Heart right ventricle (tissue), 16 donors: ENCODE measurements at regions not wholly inside any gene's neighbourhood (a gene's known extent, or its start where the extent isn't known, plus 50 kb on each side); places are given as distances from the start of the nearest gene placed in this dataset.

Source experiments
- ATAC-seq, 8 donors: fragments of 200-7000 bp; cut with Tn5 transposase; one replicate each; pipeline ENCODE4 v1.9.1; 2020; ENCODE audit warnings: mild to moderate bottlenecking in 8 of 8, moderate library complexity in 8 of 8, moderate number of reproducible peaks in 1 of 8
- DNase-seq, 2 donors: peaks; one replicate each; pipeline ENCODE4 v3.0.0-alpha.2; 2020
- H3K27ac ChIP-seq, 10 donors: fragments of 200-600 bp; sonication (generic) in 2 of 10; one replicate each; pipeline versions ENCODE4 v1.5.0 to v1.8.0; 2020 to 2022; ENCODE audit warnings: mild to moderate bottlenecking in 3 of 10
- H3K27me3 ChIP-seq, 7 donors: fragments of 200-600 bp; one replicate each; pipeline ENCODE4 v1.8.0; 2021 to 2022; ENCODE audit warnings: mild to moderate bottlenecking in 2 of 7
- H3K36me3 ChIP-seq, 9 donors: fragments of 200-600 bp; sonication (generic) in 1 of 9; one replicate each; pipeline versions ENCODE4 v1.5.0 to v1.8.0; 2020 to 2022; ENCODE audit warnings: mild to moderate bottlenecking in 2 of 9
- H3K4me1 ChIP-seq, 9 donors: fragments of 200-600 bp; sonication (generic) in 1 of 9; one replicate each; pipeline versions ENCODE4 v1.5.0 to v1.8.0; 2020 to 2022; ENCODE audit warnings: mild to moderate bottlenecking in 4 of 9
- H3K4me3 ChIP-seq, 10 donors: fragments of 200-600 bp; sonication (generic) in 2 of 10; one replicate each; pipeline versions ENCODE4 v1.5.0 to v1.8.0; 2020 to 2022; ENCODE audit warnings: mild to moderate bottlenecking in 7 of 10, moderate library complexity in 2 of 10
- H3K9me3 ChIP-seq, 11 donors: fragments of 200-600 bp in 10 of 11; sonication (generic) in 2 of 11; one replicate each; pipeline versions ENCODE4 v1.5.0 to v1.8.0; 2013 to 2022; ENCODE audit warnings: mild to moderate bottlenecking in 2 of 11, control low read depth in 1 of 11, moderate library complexity in 1 of 11
- CTCF ChIP-seq, 9 donors: fragments of 200-600 bp; sonication (generic) in 2 of 9; IDR thresholded peaks; one replicate each; pipeline versions ENCODE4 v1.5.0 to v1.8.0; 2021 to 2022; ENCODE audit warnings: antibody characterized with exemption in 9 of 9, mild to moderate bottlenecking in 5 of 9, moderate library complexity in 1 of 9
- WGBS, 2 donors: extraction: QIAGEN DNeasy Blood & Tissue Kit; methylation state at CpG; one replicate each; pipeline ENCODE4 v1.1.7; 2013; ENCODE audit warnings: inconsistent platforms in 1 of 2; 5-methylcytosine and 5-hydroxymethylcytosine counted together
- intact Hi-C, 10 donors: fragments of 100-400 bp; cut with DNase I; formaldehyde crosslinking; loops; one replicate each; pipeline versions ENCODE4 v1.11.1 to v1.14.2; 2022
- donor health status: Arrhythmogenic right ventricular cardiomyopathy.
- donor health status: ischemic (EF 13 %, LVEDD 7.1; RV severe dilation, severe dysfunction).
- donor health status: healthy with polysubstance abuse.
- donor health status: DM: no; HTN: yes; CAD: no.
- donor health status: DM: no; HTN: no; CAD: no.
- donor health status: ischemic (EF 25% LVEDD 6.9; RV normal size, moderate dysfunction).
- donor health status: ischemic (EF 25% LVEDD 5.7; RV mildly dilated, moderate dysfunction).
- donor health status: healthy.
- donor health status: DM: yes; HTN: yes; CAD: no.
- donor health status: Ischemic cardiomyopathy.
- donor health status: ischemic (EF 35%, LVEDD 5.7; RV mildly dilated, moderate dysfunction).
- donor health status: nonischemic (EF 11% LVEDD 7.7; RV severe dilation, severe dysfunction).
- donor health status: DM: yes; HTN: yes; CAD: no.
- donor health status: PGD.
- donor health status: ischemic (EF 29% LVEDD 5.4; RV normal size, mild dysfunction).
- donor health status: nonischemic (EF 23%, LVEDD 6.1; RV moderate dilation, normal function).

GRCh38 chr4:184548648-184549341 is 74.4 kb upstream of the IRF2 start:
- no peak for TF ChIP-seq CTCF (IDR thresholded peaks at IDR 0.05)
- no peaks in the 10 kb centered on the region for H3K36me3 ChIP-seq
- ATAC-seq: peak in 3 of 8 donors; percentile 35 to 56 (median 38)
- WGBS, 2 donors: 55 to 59% methylated on average over 20 of the region's 20 CpGs
- no peaks in the 10 kb centered on the region for H3K9me3 ChIP-seq
- no peak for DNase-seq
- no peak overlapping the region for H3K27ac ChIP-seq
- H3K4me3 ChIP-seq: peak overlapping the region in 6 of 10 donors; percentile 18 to 34 (median 29)
- intact Hi-C loops: no loop called here
- no peaks in the 10 kb centered on the region for H3K27me3 ChIP-seq
- H3K4me1 ChIP-seq: peaks cover 0 to 5% (median 0%) of the 10 kb centered on the region in 9 donors

GRCh38 chr4:184548316-184548647 is 73.9 kb upstream of the IRF2 start:
- WGBS, 2 donors: 46 to 52% methylated on average over 5 of the region's 5 CpGs
- H3K27ac ChIP-seq: no peak overlapping the region
- no peaks in the 10 kb centered on the region for H3K36me3 ChIP-seq
- ATAC-seq: no peak
- no peaks in the 10 kb centered on the region for H3K9me3 ChIP-seq
- no peak for TF ChIP-seq CTCF (IDR thresholded peaks at IDR 0.05)
- H3K27me3 ChIP-seq: no peaks in the 10 kb centered on the region
- intact Hi-C loops: no loop called here
- no peak for DNase-seq
- peaks cover 0 to 5% (median 0%) of the 10 kb centered on the region in 9 donors for H3K4me1 ChIP-seq
- H3K4me3 ChIP-seq: peak overlapping the region in 3 of 10 donors; percentile 27 to 34 (median 33)

- TF ChIP-seq CTCF (IDR thresholded peaks at IDR 0.05): no peak
Observed at GRCh38 chr4:184544788-184545409, 70.5 kb upstream of the IRF2 start.

DNA sequence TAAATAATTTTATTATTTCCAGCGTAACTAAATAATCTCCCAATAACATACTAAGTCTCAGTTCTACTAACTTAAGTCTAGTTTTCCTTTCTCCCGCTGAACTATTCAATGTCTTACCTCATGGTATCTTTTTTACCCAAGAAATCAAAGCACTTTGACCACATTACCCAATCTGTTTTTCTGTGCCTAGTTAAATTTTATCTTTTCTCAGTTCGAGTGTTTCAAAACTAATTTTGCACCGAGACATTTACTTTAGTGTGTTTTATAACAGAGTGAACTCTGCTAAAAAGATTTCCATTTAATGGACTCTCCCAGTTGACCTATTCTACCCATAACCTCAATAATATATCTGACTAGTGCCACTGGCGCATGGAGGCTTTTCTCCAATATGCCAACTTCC is 67.6 kb upstream of the IRF2 start:
- Histone ChIP-seq H3K4me1 (peaks cover 0 to 6% (median 0%) of the 10 kb centered on the region in 9 donors), H3K36me3 (no peaks in the 10 kb centered on the region), H3K27ac (no peak overlapping the region), H3K9me3 (no peaks in the 10 kb centered on the region), H3K4me3 (no peak overlapping the region), H3K27me3 (no peaks in the 10 kb centered on the region)
- ATAC-seq (no peak), DNase-seq (no peak)
- WGBS, 2 donors: 95% methylated on average over 5 of the region's 5 CpGs
- no peak for TF ChIP-seq CTCF (IDR thresholded peaks at IDR 0.05)
- intact Hi-C loops: loop anchor here in 1 of 10 donors (5.0 kb wide), 1 partner anchor 280 kb away; no protein-coding TSS in a partner anchor

More at GRCh38 chr4:184544788-184545409, 70.5 kb upstream of the IRF2 start:
- ATAC-seq (peak in 4 of 8 donors; percentile 21 to 39 (median 36)), DNase-seq (no peak)
- Histone ChIP-seq H3K27ac (no peak overlapping the region), H3K27me3 (no peaks in the 10 kb centered on the region), H3K9me3 (no peaks in the 10 kb centered on the region), H3K4me3 (no peak overlapping the region), H3K36me3 (no peaks in the 10 kb centered on the region), H3K4me1 (peaks cover 0 to 5% (median 0%) of the 10 kb centered on the region in 9 donors)
- intact Hi-C loops: loop anchor here in 1 of 10 donors (5.0 kb wide), 1 partner anchor 283 kb away; no protein-coding TSS in a partner anchor
- 55 to 63% methylated on average over 4 of the region's 4 CpGs for WGBS, 2 donors
